GM19351 (cell line): ENCODE measurements at regions not wholly inside any gene's neighbourhood (a gene's known extent, or its start where the extent isn't known, plus 50 kb on each side); places are given as distances from the start of the nearest gene placed in this dataset.
"Not testable (repeated sequence)": the region's sequence is repeated elsewhere in the genome, so short reads cannot be mapped to it uniquely, and the experiment has no call there.

Experiments
- ATAC-seq: cut with Tn5 transposase; IDR thresholded peaks from one replicate; pipeline ENCODE4 v1.9.1; 2021; ENCODE audit warnings: mild to moderate bottlenecking, moderate library complexity; ENCODE audit not compliant: unreplicated experiment

GRCh38 chr4:107562316-107562715 lies 157.7 kb downstream of the PAPSS1 start:
- ATAC-seq = no peak

GRCh38 chr4:107561481-107561880 lies 158.6 kb downstream of the PAPSS1 start:
- ATAC-seq = no peak

- ATAC-seq = no peak
These were observed 160.4 kb downstream of the PAPSS1 start for GRCh38 chr4:107559653-107560052.

- no peak for ATAC-seq
These were observed 167.7 kb downstream of the PAPSS1 start for GRCh38 chr4:107552306-107552705.

- ATAC-seq = no peak
These were observed 171.7 kb downstream of the PAPSS1 start for GRCh38 chr4:107548211-107548905.

- ATAC-seq = no peak
These were observed 173.4 kb downstream of the PAPSS1 start for GRCh38 chr4:107546638-107547037.

- no peak for ATAC-seq
These were observed 178.5 kb downstream of the PAPSS1 start for GRCh38 chr4:107541511-107541910.

- no peak for ATAC-seq
These were observed 188.1 kb downstream of the PAPSS1 start for GRCh38 chr4:107531927-107532326.

GRCh38 chr4:107520368-107520767 lies 199.7 kb downstream of the PAPSS1 start:
- no peak for ATAC-seq

- no peak for ATAC-seq
These were observed 201.0 kb downstream of the PAPSS1 start for GRCh38 chr4:107519053-107519452.

GRCh38 chr4:107518076-107518475 lies 202.0 kb downstream of the PAPSS1 start:
- no peak for ATAC-seq

GRCh38 chr4:107512549-107512948 lies 207.5 kb downstream of the PAPSS1 start:
- no peak for ATAC-seq

GRCh38 chr4:107509615-107510014 lies 210.4 kb downstream of the PAPSS1 start:
- no peak for ATAC-seq

GRCh38 chr4:107500551-107500950 lies 219.5 kb downstream of the PAPSS1 start:
- no peak for ATAC-seq

- peak; percentile 76 for ATAC-seq
These were observed 223.0 kb downstream of the PAPSS1 start for GRCh38 chr4:107497054-107497453.

GRCh38 chr4:107492566-107492965 lies 227.5 kb downstream of the PAPSS1 start:
- ATAC-seq = no peak

GRCh38 chr4:107490116-107490515 lies 229.9 kb downstream of the PAPSS1 start:
- ATAC-seq = no peak

GRCh38 chr4:107483621-107484020 lies 236.4 kb downstream of the PAPSS1 start:
- not testable (repeated sequence) for ATAC-seq

- ATAC-seq = no peak
These were observed 237.5 kb downstream of the PAPSS1 start for GRCh38 chr4:107482546-107482945.

GRCh38 chr4:107478327-107478980 lies 241.6 kb downstream of the PAPSS1 start:
- ATAC-seq = peak; percentile 48

- no peak for ATAC-seq
These were observed 246.9 kb downstream of the PAPSS1 start for GRCh38 chr4:107473126-107473525.

- no peak for ATAC-seq
These were observed 247.6 kb downstream of the PAPSS1 start for GRCh38 chr4:107472265-107472948.
